Spleen (tissue), 7 donors: ENCODE measurements at regions not wholly inside any gene's neighbourhood (a gene's known extent, or its start where the extent isn't known, plus 50 kb on each side); places are given as distances from the start of the nearest gene placed in this dataset.

Experiments
- CTCF ChIP-seq, 11 experiments: fragments of 200-600 bp in 7 of 11; fragments of 450-650 bp in 4 of 11; sonication (generic) in 4 of 11; IDR thresholded peaks in 8 of 11; conservative IDR thresholded peaks in 3 of 11; 1 replicate in 7 of 11; 2 replicates in 4 of 11; pipeline versions ENCODE4 v1.4.0 to v1.8.0; 2016 to 2021; ENCODE audit warnings: antibody characterized with exemption in 11 of 11, inconsistent platforms in 4 of 11, mild to moderate bottlenecking in 1 of 11
- POLR2A ChIP-seq, 3 donors: fragments of 450-650 bp; IDR thresholded peaks; one replicate each; pipeline ENCODE4 v1.5.1; 2017; ENCODE audit warnings: antibody characterized with exemption in 3 of 3, mild to moderate bottlenecking in 1 of 3
- donor health status: DM: no; HTN: no; CAD: no; lungs with moderate emphysema.
- donor health status: DM: no; HTN: no; CAD: no.
- donor health status: DM: no; HTN: no; CAD: no.

DNA sequence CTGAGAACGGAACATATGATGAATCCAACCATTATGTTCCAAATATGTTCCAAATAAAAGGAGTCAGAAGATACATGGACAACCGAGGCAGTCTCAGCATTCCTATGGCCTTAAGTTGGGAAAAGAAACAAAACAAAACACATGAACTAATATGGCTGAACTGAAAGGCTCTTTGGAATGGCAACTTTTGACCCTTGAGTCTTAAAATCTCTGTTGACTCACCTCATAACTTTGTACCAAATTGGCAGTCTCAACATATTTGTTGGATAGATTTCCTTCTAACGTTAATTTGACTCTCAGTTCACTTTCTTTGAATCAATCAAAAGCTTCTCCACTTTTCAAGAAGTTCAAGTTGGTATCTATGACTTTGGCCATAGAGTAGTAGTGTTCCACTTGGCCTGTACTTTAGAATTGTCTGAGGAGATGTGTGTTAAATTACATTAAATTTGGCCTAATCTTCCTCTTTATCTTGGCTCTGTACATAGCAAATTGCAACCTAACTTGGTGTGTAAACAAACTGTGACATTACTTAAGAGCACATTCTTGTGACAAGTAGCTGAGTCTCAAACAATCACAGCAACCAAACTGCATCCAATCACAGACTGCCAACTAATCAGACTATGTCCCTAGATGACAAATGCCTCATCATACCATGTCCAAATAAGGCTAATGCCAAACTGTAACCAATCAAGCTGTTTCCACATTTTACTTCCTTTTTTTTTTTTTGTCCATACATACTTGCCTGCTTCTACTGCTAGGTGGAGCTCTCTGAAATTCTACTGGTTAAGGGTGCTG is 208.8 kb downstream of the BMP2 start:
- TF ChIP-seq CTCF (IDR thresholded peaks at IDR 0.05 in 8 of 11, conservative IDR thresholded peaks at IDR 0.05 in 3 of 11) (no peak), POLR2A (IDR thresholded peaks at IDR 0.05) (no peak)
